H1 (cell line): ENCODE measurements at regions not wholly inside any gene's neighbourhood (a gene's known extent, or its start where the extent isn't known, plus 50 kb on each side); places are given as distances from the start of the nearest gene placed in this dataset.

Experiments
- CTCF ChIA-PET: fragments of 300-600 bp; sonication (Branson Sonifier 250); formaldehyde crosslinking; loops from one replicate; lab custom pipeline; 2021; ENCODE audit not compliant: partially characterized antibody; lab: Charles Lee
- POLR2A ChIA-PET: fragments of 300-600 bp; sonication (Branson Sonifier 250); formaldehyde crosslinking; loops from one replicate; lab custom pipeline; 2021; ENCODE audit warnings: inconsistent platforms; ENCODE audit not compliant: partially characterized antibody; lab: Charles Lee
- DNase-seq, 2 experiments: peaks; one replicate each; pipeline versions ENCODE4 v3.0.0 to v3.0.0-alpha.2; 2010 to 2022; ENCODE audit warnings: low spot score in 2 of 2, low read depth in 1 of 2, mixed read lengths in 1 of 2
- FAIRE-seq: peaks from 2 replicates; lab custom pipeline; 2011; peaks lifted over from hg19 to GRCh38; lab: Jason Lieb, UNC
- H2AFZ ChIP-seq: 2 replicates; pipeline ENCODE4 v1.8.1; 2012; ENCODE audit warnings: low read length, inconsistent platforms
- H2AK5ac ChIP-seq: 2 replicates; pipeline ENCODE4 v1.6.1; 2013; ENCODE audit warnings: low read depth, low read length
- H2BK120ac ChIP-seq: replicated peaks from 2 replicates; pipeline ENCODE3; 2013; ENCODE audit warnings: low read depth, low read length, inconsistent platforms
- H2BK12ac ChIP-seq: 2 replicates; pipeline ENCODE4 v1.6.1; 2013; ENCODE audit warnings: low read depth, low read length
- H2BK15ac ChIP-seq: 2 replicates; pipeline ENCODE4 v1.6.1; 2013; ENCODE audit warnings: low read length
- H2BK20ac ChIP-seq: 2 replicates; pipeline ENCODE4 v1.6.1; 2013; ENCODE audit warnings: low read length
- H2BK5ac ChIP-seq: 2 replicates; pipeline ENCODE4 v1.6.1; 2013; ENCODE audit warnings: low read depth, low read length
- H3K14ac ChIP-seq: 2 replicates; pipeline ENCODE4 v1.6.1; 2013; ENCODE audit warnings: inconsistent platforms; ENCODE audit not compliant: insufficient read length
- H3K18ac ChIP-seq: 2 replicates; pipeline ENCODE4 v1.6.1; 2013; ENCODE audit warnings: low read length; ENCODE audit errors: extremely low read depth
- H3K23ac ChIP-seq: 2 replicates; pipeline ENCODE4 v1.6.1; 2013; ENCODE audit warnings: inconsistent platforms; ENCODE audit not compliant: insufficient read length
- H3K23me2 ChIP-seq: 2 replicates; pipeline ENCODE4 v1.6.1; 2013; ENCODE audit warnings: low read depth, low read length
- H3K27ac ChIP-seq: 2 replicates; pipeline ENCODE4 v1.6.1; 2011; ENCODE audit warnings: low read depth, low read length, inconsistent platforms
- H3K27me3 ChIP-seq, 4 experiments: replicated peaks in 1 of 4; 1 replicate in 1 of 4; 2 replicates in 3 of 4; pipeline versions ENCODE4 v1.6.1 to v1.8.1; 2011 to 2013; ENCODE audit warnings: low read length in 3 of 4, mild to moderate bottlenecking in 3 of 4, inconsistent platforms in 2 of 4, mixed read lengths in 2 of 4, moderate library complexity in 1 of 4; ENCODE audit not compliant: control insufficient read depth in 3 of 4, insufficient read depth in 3 of 4; ENCODE audit errors: extremely low read depth in 1 of 4
- H3K36me3 ChIP-seq, 4 experiments: 2 replicates each; pipeline versions ENCODE4 v1.6.1 to v1.8.1; 2011 to 2013; ENCODE audit warnings: mild to moderate bottlenecking in 4 of 4, low read length in 3 of 4, moderate library complexity in 2 of 4, control low read depth in 1 of 4, inconsistent platforms in 1 of 4; ENCODE audit not compliant: insufficient read depth in 4 of 4, control insufficient read depth in 2 of 4
- H3K4ac ChIP-seq: replicated peaks from 2 replicates; pipeline ENCODE3; 2013; ENCODE audit warnings: low read length, low read depth, mixed read lengths, inconsistent platforms; ENCODE audit not compliant: insufficient read length
- H3K4me1 ChIP-seq, 4 experiments: replicated peaks in 1 of 4; 1 replicate in 1 of 4; 2 replicates in 3 of 4; pipeline versions ENCODE4 v1.6.1 to v1.8.1; 2011 to 2013; ENCODE audit warnings: low read length in 3 of 4, inconsistent platforms in 2 of 4, mixed read lengths in 1 of 4; ENCODE audit not compliant: insufficient read depth in 4 of 4, control insufficient read depth in 3 of 4
- H3K4me2 ChIP-seq, 2 experiments: 2 replicates each; pipeline versions ENCODE4 v1.6.1 to v1.8.1; 2011 to 2013; ENCODE audit warnings: low read depth in 2 of 2, low read length in 2 of 2, control low read depth in 1 of 2, inconsistent platforms in 1 of 2, mild to moderate bottlenecking in 1 of 2; ENCODE audit not compliant: insufficient read depth in 1 of 2
- H3K4me3 ChIP-seq, 4 experiments: fragments of 200-600, 300-600 bp in 1 of 4; sonication (generic), shearing (Covaris generic), sonication (Bioruptor Twin) in 1 of 4; 2 replicates each; pipeline versions ENCODE4 v1.5.1 to v1.8.1; 2011 to 2016; ENCODE audit warnings: low read length in 4 of 4, low read depth in 3 of 4, control low read depth in 2 of 4, inconsistent platforms in 2 of 4, mild to moderate bottlenecking in 2 of 4, mixed read lengths in 1 of 4, moderate library complexity in 1 of 4; ENCODE audit not compliant: insufficient read depth in 2 of 4; ENCODE audit errors: extremely low read depth in 1 of 4
- H3K56ac ChIP-seq: replicated peaks from 2 replicates; pipeline ENCODE3; 2013; ENCODE audit warnings: low read depth, mild to moderate bottlenecking, mixed read lengths, low read length, inconsistent platforms; ENCODE audit not compliant: insufficient read length
- H3K79me1 ChIP-seq: 2 replicates; pipeline ENCODE4 v1.6.1; 2013; ENCODE audit warnings: low read depth, low read length, control low read depth
- H3K79me2 ChIP-seq, 2 experiments: 2 replicates each; pipeline versions ENCODE4 v1.6.1 to v1.8.1; 2012 to 2013; ENCODE audit warnings: low read length in 2 of 2, mild to moderate bottlenecking in 2 of 2, inconsistent platforms in 1 of 2; ENCODE audit not compliant: insufficient read depth in 2 of 2, control insufficient read depth in 1 of 2
- H3K9ac ChIP-seq, 4 experiments: replicated peaks in 1 of 4; 1 replicate in 1 of 4; 2 replicates in 3 of 4; pipeline versions ENCODE4 v1.6.1 to v1.8.1; 2011 to 2013; ENCODE audit warnings: low read depth in 3 of 4, low read length in 3 of 4, control low read depth in 2 of 4, mild to moderate bottlenecking in 2 of 4, moderate library complexity in 2 of 4, inconsistent platforms in 1 of 4; ENCODE audit errors: extremely low read depth in 1 of 4
- H3K9me3 ChIP-seq, 2 experiments: 2 replicates each; pipeline versions ENCODE4 v1.6.1 to v1.8.1; 2012 to 2013; ENCODE audit warnings: mild to moderate bottlenecking in 2 of 2, moderate library complexity in 2 of 2, control low read depth in 1 of 2, inconsistent platforms in 1 of 2, low read depth in 1 of 2, low read length in 1 of 2, mixed read lengths in 1 of 2; ENCODE audit not compliant: insufficient read depth in 2 of 2
- H4K20me1 ChIP-seq, 2 experiments: replicated peaks in 1 of 2; 2 replicates each; pipeline versions ENCODE3 to v1.8.1; 2011 to 2013; ENCODE audit warnings: inconsistent platforms in 2 of 2, low read length in 2 of 2, mild to moderate bottlenecking in 1 of 2; ENCODE audit not compliant: insufficient read depth in 2 of 2, control insufficient read depth in 1 of 2
- H4K5ac ChIP-seq: 2 replicates; pipeline ENCODE4 v1.6.1; 2013; ENCODE audit warnings: low read length, low read depth, mixed read lengths, inconsistent platforms; ENCODE audit not compliant: insufficient read length
- H4K8ac ChIP-seq: 2 replicates; pipeline ENCODE4 v1.8.0; 2013; ENCODE audit warnings: mild to moderate bottlenecking, moderate library complexity, low read length, inconsistent platforms; ENCODE audit not compliant: insufficient read depth; ENCODE audit errors: extremely low read depth
- H4K91ac ChIP-seq: replicated peaks from 2 replicates; pipeline ENCODE3; 2013; ENCODE audit warnings: low read length, mixed read lengths, inconsistent platforms; ENCODE audit not compliant: insufficient read length
- CHD2 ChIP-seq: IDR thresholded peaks from 2 replicates; pipeline ENCODE4 v1.6.1; 2012; ENCODE audit warnings: low read length, improper control_type of control experiment
- CREB1 ChIP-seq: IDR thresholded peaks from 2 replicates; pipeline ENCODE4 v1.6.1; 2012; ENCODE audit warnings: inconsistent platforms
- GTF2F1 ChIP-seq: IDR thresholded peaks from 2 replicates; pipeline ENCODE4 v1.6.1; 2012; ENCODE audit warnings: low read depth, low read length, improper control_type of control experiment, borderline replicate concordance
- HDAC2 ChIP-seq, 2 experiments: fragments of 300-600 bp in 1 of 2; sonication (generic) in 1 of 2; IDR thresholded peaks; 2 replicates each; pipeline ENCODE4 v1.6.1; 2011 to 2012; ENCODE audit warnings: low read depth in 2 of 2, low read length in 2 of 2, mild to moderate bottlenecking in 2 of 2, moderate library complexity in 2 of 2, borderline replicate concordance in 1 of 2, inconsistent platforms in 1 of 2
- NANOG ChIP-seq: IDR thresholded peaks from 2 replicates; pipeline ENCODE4 v1.6.1; 2011; ENCODE audit warnings: low read length, low read depth, mild to moderate bottlenecking, inconsistent platforms; ENCODE audit not compliant: insufficient read depth, poor library complexity, severe bottlenecking
- POLR2AphosphoS5 ChIP-seq: IDR thresholded peaks from 2 replicates; pipeline ENCODE4 v1.6.1; 2011; ENCODE audit warnings: low read depth, low read length
- RBBP5 ChIP-seq: IDR thresholded peaks from 2 replicates; pipeline ENCODE4 v1.7.1; 2012; ENCODE audit warnings: low read depth, mild to moderate bottlenecking, inconsistent platforms, low read length, moderate library complexity, borderline replicate concordance
- RXRA ChIP-seq: IDR thresholded peaks from 2 replicates; pipeline ENCODE4 v1.6.1; 2011; ENCODE audit warnings: low read depth, mild to moderate bottlenecking, low read length, moderate library complexity; ENCODE audit not compliant: insufficient read depth
- SAP30 ChIP-seq: fragments of 300-600 bp; sonication (generic); IDR thresholded peaks from 2 replicates; pipeline ENCODE4 v1.7.1; 2012; ENCODE audit warnings: low read length, moderate library complexity, mild to moderate bottlenecking, inconsistent platforms; ENCODE audit not compliant: insufficient read depth, insufficient replicate concordance
- SIN3A ChIP-seq, 2 experiments: IDR thresholded peaks in 1 of 2; conservative IDR thresholded peaks in 1 of 2; 2 replicates each; pipeline ENCODE4 v1.6.1; 2011 to 2012; ENCODE audit warnings: low read length in 2 of 2, improper control_type of control experiment in 1 of 2, low read depth in 1 of 2, mild to moderate bottlenecking in 1 of 2
- SIX5 ChIP-seq: IDR thresholded peaks from 2 replicates; pipeline ENCODE4 v1.6.1; 2011; ENCODE audit warnings: mild to moderate bottlenecking, low read depth, low read length
- SP1 ChIP-seq: IDR thresholded peaks from 2 replicates; pipeline ENCODE4 v1.6.1; 2011; ENCODE audit warnings: low read depth, low read length
- YY1 ChIP-seq: IDR thresholded peaks from 2 replicates; pipeline ENCODE4 v1.6.1; 2011; ENCODE audit warnings: low read depth, mild to moderate bottlenecking, low read length
- WGBS, 2 experiments: shearing (Covaris generic) in 1 of 2; methylation state at CpG; one replicate each; pipeline versions ENCODE4 v1.1.6 to v1.1.7; 2013 to 2015; ENCODE audit warnings: low lambda C conversion rate in 2 of 2, mixed read lengths in 2 of 2, inconsistent platforms in 1 of 2, low coverage in 1 of 2, missing lambda C conversion rate in 1 of 2; ENCODE audit not compliant: insufficient replicate concordance in 2 of 2, insufficient coverage in 1 of 2, insufficient read length in 1 of 2; ENCODE audit errors: extremely low coverage in 1 of 2, missing lambda C conversion rate in 1 of 2; 5-methylcytosine and 5-hydroxymethylcytosine counted together

GRCh38 chr10:29957236-29957635, 102.2 kb downstream of the JCAD start:
- Histone ChIP-seq H3K9ac (no peak overlapping the region), H3K14ac (no peak overlapping the region), H3K4me1 (no peaks in the 10 kb centered on the region), H4K91ac (no peak overlapping the region), H3K18ac (no peak overlapping the region), H4K8ac (no peak overlapping the region), H3K27me3 (no peaks in the 10 kb centered on the region), H3K4me2 (no peak overlapping the region), H3K4ac (no peak overlapping the region), H2BK12ac (no peak overlapping the region), H2BK5ac (no peak overlapping the region), H3K23ac (no peak overlapping the region), H3K79me2 (no peaks in the 10 kb centered on the region), H2BK120ac (no peak overlapping the region), H3K36me3 (no peaks in the 10 kb centered on the region), H3K27ac (no peak overlapping the region), H2AK5ac (no peak overlapping the region), H3K9me3 (no peaks in the 10 kb centered on the region), H4K5ac (no peak overlapping the region), H2AFZ (no peak overlapping the region; the same call in 1 of the 2 replicates), H3K79me1 (no peaks in the 10 kb centered on the region), H3K23me2 (no peaks in the 10 kb centered on the region), H3K56ac (no peak overlapping the region), H2BK15ac (no peak overlapping the region), H2BK20ac (no peak overlapping the region), H3K4me3 (no peak overlapping the region), H4K20me1 (no peaks in the 10 kb centered on the region)
- CTCF ChIA-PET = interaction anchor here (0.5 kb wide), 1 partner anchor 23 kb away, joined by 3 read pairs; no protein-coding TSS in a partner anchor
- DNase-seq (no peak), FAIRE-seq (no peak)
- POLR2A ChIA-PET = no interaction called here
- TF ChIP-seq YY1 (no peak), NANOG (no peak), RXRA (no peak), POLR2AphosphoS5 (no peak), SIX5 (no peak), SAP30 (no peak), RBBP5 (no peak), CREB1 (no peak), CHD2 (no peak), SIN3A (conservative IDR thresholded peaks at IDR 0.05 in 1 of 2, IDR thresholded peaks at IDR 0.05 in 1 of 2; ENCODE audit: low read depth in 1 of 2, low read length in 2 of 2) (no peak), GTF2F1 (no peak), HDAC2 (IDR thresholded peaks at IDR 0.05; ENCODE audit: borderline replicate concordance in 1 of 2, low read depth in 2 of 2, low read length in 2 of 2) (no peak), SP1 (no peak)
- WGBS, 2 experiments = 94% methylated on average over 4 of the region's 4 CpGs; no CpG with 5 or more reads in 1 of the 2 experiments
